Hepatocyte (in vitro differentiated cells): ENCODE measurements at regions not wholly inside any gene's neighbourhood (a gene's known extent, or its start where the extent isn't known, plus 50 kb on each side); places are given as distances from the start of the nearest gene placed in this dataset.

Experiments used
- EZH2 ChIP-seq: fragments of 200-600 bp; sonication (generic); IDR thresholded peaks from 2 replicates; pipeline ENCODE4 v1.6.1; 2016; ENCODE audit warnings: antibody characterized with exemption, mild to moderate bottlenecking, borderline replicate concordance
- EZH2phosphoT487 ChIP-seq: fragments of 200-600 bp; sonication (generic); IDR thresholded peaks from one replicate; pipeline ENCODE4 v1.6.1; 2018; ENCODE audit warnings: antibody characterized with exemption, mild to moderate bottlenecking, low read depth, moderate library complexity; ENCODE audit not compliant: unreplicated experiment, severe bottlenecking
- TF ChIP-seq, protein P1 (sequence below): fragments of 200-600 bp; sonication (generic); IDR thresholded peaks from 2 replicates; pipeline ENCODE4 v1.5.1; 2016; ENCODE audit warnings: antibody characterized with exemption, mild to moderate bottlenecking; ENCODE audit not compliant: poor library complexity

DNA sequence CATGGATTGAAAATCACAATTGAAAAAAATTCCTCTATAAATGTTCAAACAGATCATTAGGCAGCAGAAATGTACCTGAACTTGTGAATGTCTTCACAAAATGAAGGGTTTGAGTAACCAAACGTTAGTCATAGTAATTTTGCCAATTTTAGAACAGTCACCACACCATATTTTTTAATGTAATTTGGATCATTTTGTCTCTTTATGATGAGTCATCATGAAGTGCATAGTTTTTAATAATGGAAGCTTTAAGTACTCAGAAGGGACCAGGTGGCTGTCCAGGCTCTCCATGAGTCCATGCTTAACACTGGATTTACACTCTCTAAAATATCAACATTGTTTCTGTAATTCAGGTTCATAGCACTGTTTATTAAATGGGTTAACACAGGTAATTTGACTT is 219.2 kb downstream of the ETV1 start:
- TF ChIP-seq, protein P1, sequence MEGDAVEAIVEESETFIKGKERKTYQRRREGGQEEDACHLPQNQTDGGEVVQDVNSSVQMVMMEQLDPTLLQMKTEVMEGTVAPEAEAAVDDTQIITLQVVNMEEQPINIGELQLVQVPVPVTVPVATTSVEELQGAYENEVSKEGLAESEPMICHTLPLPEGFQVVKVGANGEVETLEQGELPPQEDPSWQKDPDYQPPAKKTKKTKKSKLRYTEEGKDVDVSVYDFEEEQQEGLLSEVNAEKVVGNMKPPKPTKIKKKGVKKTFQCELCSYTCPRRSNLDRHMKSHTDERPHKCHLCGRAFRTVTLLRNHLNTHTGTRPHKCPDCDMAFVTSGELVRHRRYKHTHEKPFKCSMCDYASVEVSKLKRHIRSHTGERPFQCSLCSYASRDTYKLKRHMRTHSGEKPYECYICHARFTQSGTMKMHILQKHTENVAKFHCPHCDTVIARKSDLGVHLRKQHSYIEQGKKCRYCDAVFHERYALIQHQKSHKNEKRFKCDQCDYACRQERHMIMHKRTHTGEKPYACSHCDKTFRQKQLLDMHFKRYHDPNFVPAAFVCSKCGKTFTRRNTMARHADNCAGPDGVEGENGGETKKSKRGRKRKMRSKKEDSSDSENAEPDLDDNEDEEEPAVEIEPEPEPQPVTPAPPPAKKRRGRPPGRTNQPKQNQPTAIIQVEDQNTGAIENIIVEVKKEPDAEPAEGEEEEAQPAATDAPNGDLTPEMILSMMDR: no peak
- no peak for TF ChIP-seq EZH2
- no peak for TF ChIP-seq EZH2phosphoT487
